ENCODE measurements at regions not wholly inside any gene's neighbourhood (a gene's known extent, or its start where the extent isn't known, plus 50 kb on each side); places are given as distances from the start of the nearest gene placed in this dataset.

GRCh38 chr9:117938086-117938485 is 233.9 kb downstream of the TLR4 start:
- TF ChIP-seq CTCF (IDR thresholded peaks at IDR 0.05) (no peak), POLR2A (IDR thresholded peaks at IDR 0.05) (no peak), POLR2AphosphoS5 (IDR thresholded peaks at IDR 0.05) (no peak)
